HEK293 (cell line): ENCODE measurements at regions not wholly inside any gene's neighbourhood (a gene's known extent, or its start where the extent isn't known, plus 50 kb on each side); places are given as distances from the start of the nearest gene placed in this dataset.
"Not testable (repeated sequence)": the region's sequence is repeated elsewhere in the genome, so short reads cannot be mapped to it uniquely, and the experiment has no call there.

Experiments used
- CTCF ChIP-seq: fragments of 450-650 bp; formaldehyde crosslinking; IDR thresholded peaks from 2 replicates; pipeline ENCODE4 v1.5.1; 2016; ENCODE audit warnings: missing biosample characterization, missing genetic modification characterization
- GLIS2 ChIP-seq: fragments of 450-650 bp; formaldehyde crosslinking; IDR thresholded peaks from 2 replicates; pipeline ENCODE4 v1.5.1; 2016; ENCODE audit warnings: missing biosample characterization, missing genetic modification characterization
- REST ChIP-seq: fragments of 450-650 bp; formaldehyde crosslinking; IDR thresholded peaks from 2 replicates; pipeline ENCODE4 v1.5.1; 2016; ENCODE audit warnings: missing biosample characterization, missing genetic modification characterization
- TCF7L2 ChIP-seq: IDR thresholded peaks from 2 replicates; pipeline ENCODE4 v1.6.1; 2011; ENCODE audit warnings: low read depth, mild to moderate bottlenecking, inconsistent platforms, low read length, moderate library complexity, borderline replicate concordance
- ZBTB8A ChIP-seq: fragments of 450-650 bp; formaldehyde crosslinking; IDR thresholded peaks from 2 replicates; pipeline ENCODE4 v1.5.1; 2016; ENCODE audit warnings: missing biosample characterization, missing genetic modification characterization
- ZFP41 ChIP-seq: fragments of 450-650 bp; formaldehyde crosslinking; IDR thresholded peaks from 2 replicates; pipeline ENCODE4 v1.5.1; 2016; ENCODE audit warnings: missing biosample characterization, missing genetic modification characterization, borderline replicate concordance
- ZNF274 ChIP-seq, 2 experiments: fragments of 200-500 bp in 1 of 2; fragments of 450-650 bp in 1 of 2; sonication (Bioruptor generic) in 1 of 2; formaldehyde crosslinking in 1 of 2; IDR thresholded peaks; 2 replicates each; pipeline versions ENCODE4 v1.5.1 to v1.6.1; 2014 to 2016; ENCODE audit warnings: borderline replicate concordance in 1 of 2, inconsistent platforms in 1 of 2, low read length in 1 of 2, missing biosample characterization in 1 of 2, missing genetic modification characterization in 1 of 2
- ZNF335 ChIP-seq: fragments of 450-650 bp; formaldehyde crosslinking; conservative IDR thresholded peaks from 2 replicates; pipeline ENCODE4 v1.5.1; 2016; ENCODE audit warnings: missing biosample characterization, missing genetic modification characterization
- ZSCAN30 ChIP-seq: fragments of 450-650 bp; IDR thresholded peaks from 2 replicates; pipeline ENCODE4 v1.5.1; 2018; ENCODE audit warnings: missing biosample characterization, mild to moderate bottlenecking, missing genetic modification characterization, moderate library complexity
- TF ChIP-seq, protein P1 (sequence below): fragments of 450-650 bp; formaldehyde crosslinking; IDR thresholded peaks from 2 replicates; pipeline ENCODE4 v1.5.1; 2016; ENCODE audit warnings: missing biosample characterization, missing genetic modification characterization
- TF ChIP-seq, protein P2 (sequence below): fragments of 450-650 bp; formaldehyde crosslinking; optimal IDR thresholded peaks from 2 replicates; pipeline ENCODE3; 2016; ENCODE audit warnings: missing biosample characterization, mild to moderate bottlenecking, missing genetic modification characterization

GRCh38 chr9:102712910-102713309 is 282.2 kb upstream of the CYLC2 start:
- not testable (repeated sequence) for TF ChIP-seq TCF7L2; CTCF (tag by site-specific recombination); ZNF335 (tag by site-specific recombination); ZNF274 (IDR thresholded peaks at IDR 0.05; ENCODE audit: low read length); ZNF274 (tag by site-specific recombination; IDR thresholded peaks at IDR 0.05; ENCODE audit: borderline replicate concordance); ZFP41 (tag by site-specific recombination); GLIS2 (tag by site-specific recombination); REST (tag by site-specific recombination); ZBTB8A (tag by site-specific recombination); ZSCAN30 (tag by site-specific recombination)
- TF ChIP-seq, protein P1, sequence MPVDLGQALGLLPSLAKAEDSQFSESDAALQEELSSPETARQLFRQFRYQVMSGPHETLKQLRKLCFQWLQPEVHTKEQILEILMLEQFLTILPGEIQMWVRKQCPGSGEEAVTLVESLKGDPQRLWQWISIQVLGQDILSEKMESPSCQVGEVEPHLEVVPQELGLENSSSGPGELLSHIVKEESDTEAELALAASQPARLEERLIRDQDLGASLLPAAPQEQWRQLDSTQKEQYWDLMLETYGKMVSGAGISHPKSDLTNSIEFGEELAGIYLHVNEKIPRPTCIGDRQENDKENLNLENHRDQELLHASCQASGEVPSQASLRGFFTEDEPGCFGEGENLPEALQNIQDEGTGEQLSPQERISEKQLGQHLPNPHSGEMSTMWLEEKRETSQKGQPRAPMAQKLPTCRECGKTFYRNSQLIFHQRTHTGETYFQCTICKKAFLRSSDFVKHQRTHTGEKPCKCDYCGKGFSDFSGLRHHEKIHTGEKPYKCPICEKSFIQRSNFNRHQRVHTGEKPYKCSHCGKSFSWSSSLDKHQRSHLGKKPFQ (tag by site-specific recombination): not testable (repeated sequence)
- TF ChIP-seq, protein P2, sequence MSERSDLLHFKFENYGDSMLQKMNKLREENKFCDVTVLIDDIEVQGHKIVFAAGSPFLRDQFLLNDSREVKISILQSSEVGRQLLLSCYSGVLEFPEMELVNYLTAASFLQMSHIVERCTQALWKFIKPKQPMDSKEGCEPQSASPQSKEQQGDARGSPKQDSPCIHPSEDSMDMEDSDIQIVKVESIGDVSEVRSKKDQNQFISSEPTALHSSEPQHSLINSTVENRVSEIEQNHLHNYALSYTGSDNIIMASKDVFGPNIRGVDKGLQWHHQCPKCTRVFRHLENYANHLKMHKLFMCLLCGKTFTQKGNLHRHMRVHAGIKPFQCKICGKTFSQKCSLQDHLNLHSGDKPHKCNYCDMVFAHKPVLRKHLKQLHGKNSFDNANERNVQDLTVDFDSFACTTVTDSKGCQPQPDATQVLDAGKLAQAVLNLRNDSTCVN: not testable (repeated sequence)
